Activated CD8-positive, alpha-beta memory T cell treated with anti-CD3 and anti-CD28 coated beads, Interleukin-2, amount 50 U/mL, for 24 hours (primary cell): ENCODE measurements at regions not wholly inside any gene's neighbourhood (a gene's known extent, or its start where the extent isn't known, plus 50 kb on each side); places are given as distances from the start of the nearest gene placed in this dataset.

Experiments used
- DNase-seq: peaks from one replicate; pipeline ENCODE4 v3.0.0-alpha.2; 2020; ENCODE audit errors: extremely low read depth

DNA sequence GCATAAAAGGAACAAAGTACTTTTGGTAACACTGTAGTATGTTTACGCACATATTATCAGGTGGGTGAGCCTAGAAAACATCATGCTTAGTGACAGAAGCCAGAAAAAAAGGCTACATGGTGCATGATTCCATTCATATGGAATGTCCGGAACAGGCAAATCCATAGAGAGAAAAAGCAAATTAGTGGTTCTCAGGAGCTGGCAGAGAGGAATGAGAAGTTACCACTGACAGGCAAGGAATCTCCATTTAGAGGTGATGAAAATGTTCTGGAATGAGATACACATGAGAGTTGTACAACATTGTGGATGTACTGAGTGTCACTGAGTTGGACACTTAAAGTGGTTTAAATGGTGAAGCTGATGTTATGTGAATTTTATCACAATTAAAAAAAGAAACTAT is 976.9 kb downstream of the NLGN4Y start:
- no peak for DNase-seq

DNA sequence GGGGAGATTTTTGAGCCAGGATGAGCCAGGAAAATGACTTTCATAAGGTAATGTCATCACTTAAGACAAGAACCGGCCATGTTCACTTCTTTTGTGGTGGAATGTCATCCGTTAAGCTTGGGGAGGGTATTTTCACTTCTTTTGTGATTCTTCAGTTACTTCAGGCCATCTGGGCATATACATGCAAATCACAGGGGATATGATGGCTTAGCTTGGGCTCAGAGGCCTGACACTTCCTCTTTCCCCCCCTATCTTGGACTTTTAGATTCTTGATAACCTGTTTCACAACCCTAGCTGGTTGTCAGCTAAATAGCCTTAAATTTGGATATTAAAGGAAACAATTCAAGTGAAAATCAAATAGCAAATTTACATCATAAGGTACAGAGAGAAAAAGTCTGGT is 986.0 kb downstream of the NLGN4Y start:
- no peak for DNase-seq

DNA sequence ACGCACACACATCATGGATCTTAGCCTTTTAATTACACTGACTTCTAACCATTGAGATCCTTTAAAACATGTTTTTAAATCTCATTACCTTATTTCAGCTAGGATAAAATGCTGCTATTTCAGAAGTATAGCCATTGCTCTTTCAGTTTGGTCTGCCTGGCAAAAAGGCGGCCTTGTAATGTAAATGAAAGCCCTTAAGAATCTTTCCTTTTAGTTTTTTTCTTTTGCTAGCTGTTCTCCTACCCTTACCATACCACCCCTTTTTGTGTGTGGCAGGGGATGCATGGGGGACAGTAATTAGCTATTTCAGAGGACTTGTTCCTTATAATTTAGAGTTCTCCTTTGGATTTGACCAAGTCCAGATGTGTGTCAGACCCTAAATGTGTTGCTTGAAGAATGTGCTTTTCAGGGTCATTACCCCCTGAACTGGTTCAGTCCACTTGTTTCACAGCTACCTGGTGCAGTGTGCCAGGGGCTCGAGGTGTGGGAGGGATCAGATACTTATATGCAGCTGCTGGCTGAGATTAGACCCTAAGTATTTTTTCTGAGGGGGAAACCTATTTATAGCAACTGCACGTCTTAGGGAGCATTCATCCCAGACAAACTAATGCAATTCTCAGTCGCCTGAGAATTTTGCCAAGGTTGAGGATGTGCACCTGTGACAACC is 986.8 kb downstream of the NLGN4Y start:
- DNase-seq = no peak

DNA sequence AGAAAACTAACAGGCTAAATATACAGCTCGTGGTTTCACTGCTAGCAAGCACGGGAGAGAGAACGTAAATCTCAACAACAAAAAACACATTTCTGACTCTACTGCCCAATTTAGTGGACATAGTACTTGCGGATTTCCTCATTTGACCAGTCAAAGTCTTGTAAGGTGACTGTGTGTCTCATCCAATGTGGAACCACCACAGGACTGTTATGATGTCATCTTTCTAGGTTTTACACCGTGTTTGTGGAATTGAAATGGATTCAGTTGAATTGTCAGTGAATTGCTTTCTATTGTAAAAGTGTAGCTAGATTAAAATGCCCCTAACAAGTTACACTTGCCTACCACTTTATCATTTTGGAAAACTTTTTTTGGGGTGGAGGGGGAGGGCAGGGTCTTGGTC is 1010.8 kb downstream of the NLGN4Y start:
- DNase-seq = no peak

DNA sequence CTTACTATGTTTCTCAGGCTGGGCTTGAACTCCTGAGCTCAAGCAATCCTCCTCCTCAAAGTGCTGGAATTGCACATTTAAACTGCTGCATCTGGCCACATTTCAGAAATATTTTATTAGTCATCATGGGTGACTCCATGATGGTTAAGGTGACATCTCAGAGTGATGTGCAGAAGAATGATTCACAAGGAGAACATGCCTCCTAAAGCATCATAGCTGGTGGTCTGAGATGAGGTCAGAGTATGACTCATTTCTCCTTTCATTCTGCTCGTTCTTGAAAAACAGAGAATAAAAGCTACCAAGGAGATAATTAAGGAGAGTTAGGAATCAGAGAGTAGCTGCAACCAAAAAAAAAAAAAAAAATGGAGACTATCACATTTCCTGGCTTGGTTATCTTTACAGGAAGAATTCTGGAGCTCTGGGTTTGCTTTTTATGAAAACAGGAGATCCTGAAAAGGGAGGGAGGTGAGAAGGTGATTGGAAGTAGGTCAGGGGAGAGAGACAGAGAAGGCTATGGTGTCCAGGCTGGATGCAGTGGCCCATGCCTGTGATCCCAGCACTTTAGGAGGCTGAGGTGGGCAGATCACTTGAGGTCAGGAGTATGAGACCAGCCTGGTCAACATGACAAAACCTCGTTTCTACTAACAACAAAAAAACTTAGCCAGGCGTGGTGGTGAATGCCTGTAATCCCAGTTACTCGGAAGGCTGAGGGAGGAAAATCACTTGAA is 1011.6 kb downstream of the NLGN4Y start:
- DNase-seq = no peak

DNA sequence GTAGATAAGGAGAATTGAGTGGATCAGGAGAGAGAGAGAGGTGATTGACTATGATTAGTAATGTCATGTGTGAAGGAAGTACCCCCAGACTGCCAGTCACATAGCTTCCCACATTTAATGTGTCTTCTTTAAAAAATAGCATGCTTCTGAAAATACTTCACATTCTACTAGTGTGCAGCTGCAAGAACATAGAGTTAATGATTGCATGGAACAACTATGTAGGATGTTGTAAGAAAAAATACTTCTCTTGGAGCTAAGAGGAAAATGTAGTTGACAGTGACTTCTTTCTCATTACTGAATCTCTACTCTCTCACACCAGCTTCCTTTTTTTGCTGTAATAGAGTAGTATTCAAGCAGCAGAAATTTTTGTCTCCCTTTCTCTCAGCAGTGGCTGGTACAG is 1016.2 kb downstream of the NLGN4Y start:
- DNase-seq = no peak

DNA sequence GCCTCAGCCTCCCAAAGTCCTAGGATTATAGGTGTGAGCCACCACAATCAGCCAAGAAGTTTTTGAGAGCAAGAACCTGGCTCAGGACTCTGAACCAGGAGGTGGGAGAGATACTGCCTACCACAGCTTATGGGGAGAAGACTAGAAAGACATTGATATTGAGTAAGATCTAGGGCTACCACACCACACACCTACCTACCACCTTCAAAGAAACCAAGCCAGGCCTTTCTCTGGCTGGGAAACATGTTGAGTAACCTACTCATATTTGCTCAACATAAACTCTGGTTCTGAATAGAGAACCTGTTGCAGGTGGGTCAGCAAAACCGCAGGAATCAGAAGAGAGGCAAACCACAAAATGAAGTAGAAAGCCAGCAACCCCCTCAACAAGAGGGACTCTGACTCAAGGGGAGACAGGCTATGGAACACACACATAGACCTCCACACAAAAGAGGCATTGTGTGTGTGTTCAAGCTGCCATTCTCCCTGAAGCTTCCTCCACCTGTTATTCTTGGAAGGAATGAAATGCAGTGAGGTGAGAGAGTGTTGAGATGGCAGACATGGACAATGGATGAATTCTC is 1021.9 kb downstream of the NLGN4Y start:
- DNase-seq = no peak

DNA sequence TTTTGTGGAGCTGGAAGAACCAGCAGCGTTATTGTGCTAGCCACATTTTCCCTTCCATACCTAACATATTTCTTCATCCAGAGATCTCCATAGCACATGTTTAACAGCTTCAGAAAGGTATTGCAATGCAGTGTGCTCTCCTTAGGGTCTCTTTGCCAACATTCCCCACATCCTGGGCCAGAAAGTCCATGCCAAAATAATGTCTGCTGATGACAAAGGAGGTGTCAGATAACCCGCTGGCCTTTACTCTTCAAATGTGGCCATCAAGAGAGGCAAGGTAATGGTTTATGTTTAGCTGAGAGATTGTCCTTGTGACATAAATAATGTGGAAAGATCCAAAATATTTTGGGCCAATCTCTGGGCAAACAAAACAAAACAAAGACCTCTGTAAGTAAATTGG is 1027.7 kb downstream of the NLGN4Y start:
- DNase-seq = no peak

DNA sequence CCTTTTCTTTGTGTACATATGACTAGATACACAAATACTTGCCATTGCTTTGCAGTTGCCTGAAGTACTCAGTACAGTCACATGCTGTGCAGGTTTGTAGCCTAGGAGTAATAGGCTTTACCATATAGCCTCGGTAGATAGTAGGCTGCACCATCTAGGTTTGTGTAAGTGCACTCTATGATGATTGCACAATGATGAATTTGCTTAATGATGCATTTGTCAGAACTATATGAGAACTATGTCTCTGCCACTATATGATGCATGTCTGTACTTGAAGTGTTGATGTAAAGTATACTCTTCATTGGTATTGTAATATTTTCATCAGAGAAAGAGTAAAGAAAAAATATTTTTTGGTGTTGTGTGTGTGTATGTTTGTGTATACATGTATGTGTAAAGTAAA is 1030.7 kb downstream of the NLGN4Y start:
- no peak for DNase-seq

DNA sequence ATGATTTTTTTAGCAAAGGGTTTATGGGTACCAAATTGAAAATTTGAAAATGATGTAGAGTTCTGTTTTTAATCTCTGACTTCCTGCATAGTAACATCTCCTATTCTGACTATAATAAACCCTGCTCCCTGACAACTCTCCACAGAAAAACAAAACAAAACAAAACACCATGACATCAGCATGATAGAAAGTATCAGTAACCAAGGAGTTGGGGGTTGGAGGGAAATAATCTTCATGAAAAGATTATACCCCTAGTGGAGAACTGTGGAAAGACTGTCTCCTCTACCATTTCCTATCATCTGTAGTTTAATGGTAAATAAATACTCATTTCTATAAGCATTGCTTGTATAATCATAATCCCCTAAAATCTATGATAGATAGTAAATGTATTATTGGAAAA is 1034.8 kb downstream of the NLGN4Y start:
- no peak for DNase-seq

DNA sequence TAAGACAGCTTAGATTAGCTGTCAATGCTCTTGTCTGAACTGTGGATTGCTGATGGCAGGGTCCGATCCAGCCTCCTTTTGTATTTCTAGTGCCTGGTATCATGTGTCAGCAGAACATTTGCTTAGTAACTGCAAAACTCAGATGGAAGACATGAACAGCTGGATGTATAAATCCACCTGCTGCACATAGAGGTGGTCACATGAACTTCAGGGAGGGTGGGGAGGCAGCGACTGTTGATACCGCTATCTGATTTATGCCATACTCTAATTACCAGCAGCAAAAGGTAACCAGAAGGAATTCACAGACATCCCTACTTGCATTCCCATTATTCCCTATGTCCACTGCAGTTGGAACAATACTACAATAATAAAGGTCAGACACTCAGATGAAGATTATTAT is 1036.5 kb downstream of the NLGN4Y start:
- DNase-seq = no peak

DNA sequence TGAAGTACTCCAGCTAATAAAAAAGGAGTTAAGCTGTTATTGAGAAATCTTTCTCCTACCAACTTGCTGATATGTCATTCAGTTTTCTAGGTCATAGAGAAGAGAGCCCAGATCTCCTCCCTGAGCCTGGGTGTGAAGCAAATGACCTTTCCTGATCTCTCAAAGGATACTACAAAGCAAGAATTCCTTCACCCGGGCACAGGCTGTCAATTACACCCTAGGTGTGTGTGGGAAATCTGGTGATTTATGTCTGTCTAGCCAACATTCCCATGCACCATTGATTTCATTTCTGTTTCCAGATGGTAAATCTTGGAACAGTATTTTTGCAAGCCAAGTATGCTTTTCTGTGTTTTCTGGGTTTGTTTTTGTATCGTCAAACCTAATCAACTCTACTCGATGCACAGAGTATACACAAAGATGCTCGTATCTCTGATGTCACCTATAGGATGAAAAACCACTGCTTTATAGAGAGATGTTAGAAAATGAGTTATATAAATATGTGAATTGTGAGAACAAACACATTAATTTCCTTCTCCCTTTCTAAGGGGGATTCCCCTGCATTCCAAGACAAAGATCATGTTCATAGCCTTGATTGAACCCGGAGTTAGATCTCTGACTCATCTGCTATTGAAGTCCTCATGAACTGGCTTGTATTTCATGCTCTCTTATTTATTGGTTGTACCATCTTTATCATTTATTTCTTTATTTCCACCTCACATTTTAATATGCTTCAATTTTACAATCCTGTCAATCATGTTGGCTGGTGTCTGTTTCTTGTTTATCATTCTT is 1037.4 kb downstream of the NLGN4Y start:
- DNase-seq = no peak

DNA sequence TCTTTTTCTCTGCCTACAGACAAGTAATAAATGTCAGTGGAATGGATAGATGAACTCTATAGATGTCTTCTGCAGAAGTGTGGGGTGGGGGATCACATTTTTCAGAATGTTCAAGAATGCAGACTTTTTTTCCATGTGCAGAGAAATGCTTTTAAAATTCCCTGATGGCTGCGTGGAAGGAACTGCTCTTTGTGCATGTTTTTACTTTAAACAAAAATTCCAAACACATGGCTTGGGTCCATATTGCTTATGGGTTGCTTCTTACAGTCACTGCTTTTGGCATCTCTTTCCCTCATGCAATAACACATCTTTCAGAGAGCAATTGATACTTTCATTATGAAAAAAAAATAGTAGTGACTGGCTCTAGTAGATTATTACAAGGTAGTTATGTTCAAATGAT is 1053.6 kb downstream of the NLGN4Y start:
- no peak for DNase-seq

DNA sequence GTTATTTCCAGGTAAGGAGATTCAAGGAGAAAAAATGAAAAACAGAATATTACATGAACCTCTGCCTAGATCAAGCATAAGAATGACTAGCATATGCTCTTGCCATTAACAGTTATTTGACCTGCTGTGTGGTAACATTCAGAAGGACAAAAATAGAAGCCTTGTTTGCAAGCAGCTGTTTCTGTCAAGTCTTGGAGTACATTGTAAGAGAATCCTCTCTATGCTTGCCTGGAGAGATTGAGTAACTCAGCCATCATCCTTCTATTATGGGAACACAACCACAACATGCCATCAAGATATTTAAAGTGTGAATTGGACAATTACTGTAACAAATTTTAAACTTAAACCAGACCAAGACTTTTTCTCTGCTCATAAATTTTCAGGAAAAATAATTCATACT is 1054.4 kb downstream of the NLGN4Y start:
- no peak for DNase-seq

DNA sequence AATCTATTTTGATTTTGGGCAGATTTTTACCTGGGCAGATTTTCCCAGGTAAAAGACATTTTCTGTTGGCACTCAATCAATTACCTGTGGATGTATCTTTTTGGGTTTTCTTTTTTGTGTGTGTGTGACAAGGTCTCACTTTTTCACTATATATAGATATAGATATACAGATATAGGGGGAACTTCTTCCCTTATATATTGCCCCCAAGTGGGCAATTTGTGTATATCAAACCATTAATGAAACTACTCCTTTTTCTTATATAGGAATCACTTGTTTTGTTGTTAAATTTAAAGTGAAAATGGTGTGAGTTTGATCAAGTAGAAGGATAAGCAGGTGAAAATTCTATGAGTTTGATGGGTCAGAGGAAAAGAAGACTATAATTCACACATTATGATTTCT is 1054.9 kb downstream of the NLGN4Y start:
- no peak for DNase-seq

DNA sequence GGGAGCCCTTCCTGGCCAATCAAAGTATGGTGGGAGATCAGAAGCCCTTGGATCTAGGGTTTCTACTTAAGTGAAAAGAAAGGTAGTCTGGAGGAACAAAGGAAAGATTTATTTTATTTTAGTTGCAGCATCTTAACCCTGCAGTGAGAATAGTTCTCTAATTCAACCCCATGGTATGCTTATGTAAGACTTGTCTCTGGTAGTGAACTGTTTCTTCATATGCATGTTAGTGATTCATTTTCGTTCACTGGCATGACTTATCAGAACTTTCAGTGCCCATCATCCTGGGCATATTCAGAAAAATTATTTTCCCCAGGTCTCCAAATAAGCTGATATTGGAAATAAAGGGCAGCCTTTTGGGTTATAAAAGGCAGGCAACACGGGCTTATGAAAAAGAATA is 1058.8 kb downstream of the NLGN4Y start:
- no peak for DNase-seq

DNA sequence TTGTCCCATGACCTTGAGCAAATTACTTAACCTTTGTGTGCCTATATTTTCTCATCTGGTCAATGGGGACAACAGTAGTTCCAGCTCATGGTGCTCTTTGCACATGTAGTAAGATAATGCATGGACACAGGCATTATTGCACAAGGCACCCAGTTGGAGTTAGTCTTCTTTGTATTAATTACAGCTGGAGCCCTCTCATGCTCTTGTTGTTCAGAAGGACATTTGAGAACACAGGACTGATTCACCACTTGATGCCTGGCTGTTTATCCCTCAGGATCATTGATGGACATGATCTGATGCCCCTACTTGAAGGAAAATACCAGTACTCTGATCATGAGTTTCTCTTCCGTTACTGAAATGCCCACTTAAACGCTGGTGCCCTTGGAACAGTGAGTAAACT is 1068.6 kb downstream of the NLGN4Y start:
- DNase-seq = no peak

DNA sequence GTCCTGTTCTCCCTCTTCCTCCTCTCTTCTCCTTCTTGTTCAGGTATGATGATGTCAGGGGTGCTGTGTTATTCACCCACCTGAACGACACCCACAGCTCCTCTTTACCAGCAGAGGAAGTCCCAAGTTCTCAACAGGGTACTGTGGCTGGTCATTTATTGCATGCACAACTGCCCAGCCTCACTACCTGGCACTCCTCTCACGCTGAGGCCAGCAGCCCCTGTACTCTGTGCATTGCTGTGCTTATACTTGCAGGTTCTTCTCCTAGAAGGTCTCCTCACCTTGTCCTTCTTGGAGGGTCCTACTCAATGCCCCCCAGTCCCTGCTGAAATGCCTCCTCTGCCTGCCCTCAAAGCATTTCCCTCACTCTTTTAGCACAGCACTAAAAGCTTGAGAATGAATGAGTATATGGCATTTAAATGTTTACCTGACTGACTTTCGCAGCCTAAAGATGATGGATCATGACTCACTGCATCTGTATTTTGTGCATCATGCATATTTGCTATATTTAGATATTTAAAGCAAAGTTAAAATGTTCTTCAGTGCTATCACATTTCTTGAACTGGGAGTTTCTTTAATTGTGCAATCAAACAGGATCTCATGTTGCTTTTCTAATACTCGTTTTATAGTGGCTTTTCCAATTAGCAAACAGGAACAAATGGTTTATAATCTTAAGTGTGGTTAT is 1069.3 kb downstream of the NLGN4Y start:
- no peak for DNase-seq

DNA sequence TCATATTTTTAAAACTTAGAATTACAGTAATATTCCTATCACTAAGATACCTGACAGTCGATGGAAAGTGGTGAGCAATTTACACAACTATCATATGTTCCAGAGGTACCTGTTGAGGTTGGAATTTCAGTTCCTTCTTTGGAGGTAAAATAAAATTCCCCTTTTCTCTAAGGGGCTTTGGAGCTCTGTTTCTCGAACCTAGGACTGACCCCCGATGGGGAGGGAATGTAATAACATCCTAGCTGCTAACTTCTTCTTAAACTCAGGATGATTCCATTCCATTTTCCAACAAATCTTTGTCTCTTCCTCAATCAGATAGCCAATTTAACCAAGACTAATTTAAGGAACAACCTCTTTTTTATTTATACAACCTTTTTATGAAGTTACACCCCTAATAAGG is 1069.8 kb downstream of the NLGN4Y start:
- DNase-seq = no peak

DNA sequence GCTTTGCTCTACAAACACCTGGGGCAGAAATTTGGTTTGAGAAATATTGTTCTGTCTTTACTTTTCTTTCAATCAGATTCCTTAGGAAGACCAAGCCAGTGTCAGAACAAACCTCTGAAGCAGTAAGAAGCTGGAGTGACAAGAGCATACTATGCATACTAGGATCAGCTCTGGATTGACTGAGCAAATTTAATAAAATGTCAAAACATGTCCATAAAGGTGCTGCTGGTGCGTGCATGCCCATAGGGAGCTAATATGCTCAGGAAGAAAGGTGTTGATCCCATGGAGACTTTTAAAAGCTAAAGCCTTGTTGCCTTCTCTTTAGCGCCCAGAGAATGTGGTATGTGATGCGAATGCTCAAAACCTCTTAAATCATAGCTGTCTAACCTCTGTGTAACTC is 1076.2 kb downstream of the NLGN4Y start:
- DNase-seq = no peak

DNA sequence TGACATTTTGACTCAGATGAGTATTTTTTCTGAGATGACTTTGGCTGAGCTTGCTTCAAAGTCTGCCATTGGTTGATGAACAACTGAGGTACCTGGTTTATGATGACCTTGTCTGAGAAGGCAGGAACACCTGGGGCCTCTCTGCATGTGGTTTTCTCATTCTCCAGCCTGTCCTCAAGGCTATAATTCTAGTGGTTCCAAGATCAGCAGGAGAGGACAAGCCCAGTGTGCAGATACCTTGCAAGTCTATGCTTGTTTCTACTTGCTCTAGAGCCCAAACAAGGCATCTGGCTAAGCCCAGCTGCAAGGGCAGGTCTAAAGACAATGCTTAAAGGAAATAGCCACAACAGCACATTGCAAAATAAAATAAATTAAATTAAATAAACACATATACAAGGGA is 1100.0 kb downstream of the NLGN4Y start:
- DNase-seq = no peak

DNA sequence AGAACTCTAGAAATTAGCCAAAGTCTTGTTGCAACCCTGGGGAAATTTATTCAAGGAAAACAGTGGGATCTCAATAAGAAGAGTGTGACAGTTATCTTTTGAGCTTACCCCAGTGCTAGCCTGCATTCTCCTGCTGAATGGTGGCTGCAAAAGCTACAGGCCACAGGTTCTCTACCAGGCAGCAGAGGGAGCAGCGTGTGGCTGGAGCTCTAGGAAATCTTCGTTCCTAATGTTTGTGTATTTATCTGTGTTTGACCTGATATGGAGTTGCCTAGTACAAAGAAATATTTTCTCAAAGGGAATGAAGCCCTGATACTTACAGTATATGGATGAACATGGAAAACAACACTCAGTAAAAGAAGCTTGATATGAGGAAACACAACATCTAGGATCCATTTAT is 1100.6 kb downstream of the NLGN4Y start:
- DNase-seq = no peak
